Keratinocyte (primary cell): ENCODE measurements at regions not wholly inside any gene's neighbourhood (a gene's known extent, or its start where the extent isn't known, plus 50 kb on each side); places are given as distances from the start of the nearest gene placed in this dataset.

ENCODE experiments used
- DNase-seq: peaks from one replicate; pipeline ENCODE4 v3.0.0-alpha.2; 2011; ENCODE audit warnings: low read depth, missing footprints, low spot score
- FAIRE-seq: peaks from 2 replicates; lab custom pipeline; 2011; peaks lifted over from hg19 to GRCh38; lab: Jason Lieb, UNC
- H2AFZ ChIP-seq: 2 replicates; pipeline ENCODE4 v1.6.0; 2012; ENCODE audit warnings: low read length, control low read depth, inconsistent platforms; ENCODE audit not compliant: control insufficient read depth
- H3K27ac ChIP-seq: 2 replicates; pipeline ENCODE4 v1.5.1; 2011; ENCODE audit warnings: low read length; ENCODE audit not compliant: control insufficient read depth, insufficient read depth
- H3K27me3 ChIP-seq: 3 replicates; pipeline ENCODE4 v1.6.0; 2011; ENCODE audit warnings: low read length; ENCODE audit not compliant: control insufficient read depth, insufficient read depth; ENCODE audit errors: extremely low read depth
- H3K36me3 ChIP-seq, 2 experiments: 2 replicates in 1 of 2; 3 replicates in 1 of 2; pipeline ENCODE4 v1.5.1; 2011; ENCODE audit warnings: low read length in 2 of 2, mild to moderate bottlenecking in 1 of 2; ENCODE audit not compliant: control insufficient read depth in 2 of 2, insufficient read depth in 2 of 2; ENCODE audit errors: extremely low read depth in 1 of 2
- H3K4me1 ChIP-seq: 3 replicates; pipeline ENCODE4 v1.5.1; 2011; ENCODE audit warnings: low read length; ENCODE audit not compliant: control insufficient read depth, insufficient read depth; ENCODE audit errors: extremely low read depth
- H3K4me2 ChIP-seq: 3 replicates; pipeline ENCODE4 v1.6.0; 2011; ENCODE audit warnings: low read depth, low read length; ENCODE audit not compliant: control insufficient read depth, insufficient read depth; ENCODE audit errors: extremely low read depth
- H3K4me3 ChIP-seq, 3 experiments: fragments of 200-600 bp in 1 of 3; sonication (generic) in 1 of 3; 2 replicates in 2 of 3; 3 replicates in 1 of 3; pipeline ENCODE4 v1.5.1; 2011 to 2016; ENCODE audit warnings: low read length in 3 of 3, mild to moderate bottlenecking in 3 of 3, control low read depth in 2 of 3, inconsistent platforms in 1 of 3, low read depth in 1 of 3, mixed read lengths in 1 of 3, mixed run types in 1 of 3, moderate library complexity in 1 of 3; ENCODE audit not compliant: control insufficient read depth in 2 of 3, insufficient read depth in 2 of 3; ENCODE audit errors: extremely low read depth in 1 of 3
- H3K79me2 ChIP-seq: 2 replicates; pipeline ENCODE4 v1.6.0; 2012; ENCODE audit warnings: low read length; ENCODE audit not compliant: control insufficient read depth, insufficient read depth
- H3K9ac ChIP-seq: 3 replicates; pipeline ENCODE4 v1.6.0; 2011; ENCODE audit warnings: low read length; ENCODE audit not compliant: control insufficient read depth, insufficient read depth; ENCODE audit errors: extremely low read depth
- H3K9me1 ChIP-seq: 3 replicates; pipeline ENCODE4 v1.6.0; 2011; ENCODE audit warnings: low read length; ENCODE audit not compliant: control insufficient read depth, insufficient read depth; ENCODE audit errors: extremely low read depth
- H3K9me3 ChIP-seq: 2 replicates; pipeline ENCODE4 v1.5.1; 2012; ENCODE audit warnings: low read depth, low read length; ENCODE audit not compliant: control insufficient read depth
- H4K20me1 ChIP-seq: 3 replicates; pipeline ENCODE4 v1.6.0; 2011; ENCODE audit warnings: low read length; ENCODE audit not compliant: control insufficient read depth, insufficient read depth; ENCODE audit errors: extremely low read depth
- CTCF ChIP-seq, 3 experiments: IDR thresholded peaks in 1 of 3; conservative IDR thresholded peaks in 1 of 3; optimal IDR thresholded peaks in 1 of 3; 2 replicates in 2 of 3; 3 replicates in 1 of 3; pipeline versions ENCODE3 to v1.5.1; 2011; ENCODE audit warnings: low read length in 3 of 3, mild to moderate bottlenecking in 3 of 3, moderate library complexity in 2 of 3, control low read depth in 1 of 3, inconsistent platforms in 1 of 3; ENCODE audit not compliant: insufficient read depth in 2 of 3; ENCODE audit errors: extremely low read depth in 1 of 3
- EZH2 ChIP-seq: IDR thresholded peaks from one replicate; pipeline ENCODE4 v1.6.1; 2012; ENCODE audit warnings: inconsistent platforms, mild to moderate bottlenecking, low read length, moderate library complexity
- dilution Hi-C: fragments of 300-500 bp; cut with MboI; formaldehyde crosslinking; loops from one replicate; pipeline ENCODE4 v1.7.0; 2020; ENCODE audit warnings: low sequenced_read_pairs; ENCODE audit not compliant: extremely low pct_ligation_motif_present

- no peaks in the 10 kb centered on the region for H3K4me1 ChIP-seq
- FAIRE-seq (no peak), DNase-seq (no peak)
Observed at GRCh38 chr5:12023614-12024241, 119.5 kb upstream of the CTNND2 start.

GRCh38 chr5:12022444-12022843 is 118.2 kb upstream of the CTNND2 start:
- Histone ChIP-seq H3K9me1 (no peaks in the 10 kb centered on the region), H3K4me3 (no peak overlapping the region), H4K20me1 (no peaks in the 10 kb centered on the region), H3K4me1 (no peaks in the 10 kb centered on the region), H3K36me3 (no peaks in the 10 kb centered on the region), H3K4me2 (no peak overlapping the region), H2AFZ (no peak overlapping the region), H3K27me3 (no peaks in the 10 kb centered on the region), H3K9ac (no peak overlapping the region), H3K9me3 (no peaks in the 10 kb centered on the region), H3K27ac (no peak overlapping the region), H3K79me2 (no peaks in the 10 kb centered on the region)
- FAIRE-seq, result no peak
- no peak for TF ChIP-seq CTCF (optimal IDR thresholded peaks at IDR 0.05 in 1 of 3, IDR thresholded peaks at IDR 0.05 in 1 of 3, conservative IDR thresholded peaks at IDR 0.05 in 1 of 3; ENCODE audit: extremely low read depth in 1 of 3, insufficient read depth in 2 of 3, low read length in 3 of 3)
- TF ChIP-seq EZH2, result no peak
- DNase-seq, result no peak
- dilution Hi-C loops, result no loop called here

More at GRCh38 chr5:12023614-12024241, 119.5 kb upstream of the CTNND2 start:
- no peak for TF ChIP-seq EZH2
- peak in 2 of 3 experiments; percentile 29 to 38 for TF ChIP-seq CTCF (optimal IDR thresholded peaks at IDR 0.05 in 1 of 3, IDR thresholded peaks at IDR 0.05 in 1 of 3, conservative IDR thresholded peaks at IDR 0.05 in 1 of 3; ENCODE audit: extremely low read depth in 1 of 3, insufficient read depth in 2 of 3, low read length in 3 of 3)
- Histone ChIP-seq H3K79me2 (no peaks in the 10 kb centered on the region), H3K9ac (no peak overlapping the region), H3K4me2 (no peak overlapping the region), H3K36me3 (no peaks in the 10 kb centered on the region), H3K9me3 (no peaks in the 10 kb centered on the region), H3K27me3 (no peaks in the 10 kb centered on the region), H2AFZ (no peak overlapping the region), H3K4me3 (no peak overlapping the region), H3K27ac (no peak overlapping the region), H4K20me1 (no peaks in the 10 kb centered on the region), H3K9me1 (no peaks in the 10 kb centered on the region)
- dilution Hi-C loops, result no loop called here
